Adrenal gland (tissue), 9 donors: ENCODE measurements at regions not wholly inside any gene's neighbourhood (a gene's known extent, or its start where the extent isn't known, plus 50 kb on each side); places are given as distances from the start of the nearest gene placed in this dataset.

Experiments used
- DNase-seq, 7 donors: peaks; one replicate each; pipeline ENCODE4 v3.0.0-alpha.2; 2019 to 2020
- H3K27ac ChIP-seq, 5 donors: fragments of 200-600 bp; sonication (generic) in 4 of 5; 1 replicate in 3 of 5; 2 replicates in 2 of 5; pipeline versions ENCODE4 v1.5.1 to v1.8.0; 2016 to 2020; ENCODE audit warnings: mild to moderate bottlenecking in 1 of 5
- H3K27me3 ChIP-seq: fragments of 200-600 bp; 2 replicates; pipeline ENCODE4 v1.8.0; 2021
- H3K36me3 ChIP-seq, 2 donors: fragments of 200-600 bp; replicated peaks in 1 of 2; 1 replicate in 1 of 2; 2 replicates in 1 of 2; pipeline versions ENCODE4 v1.5.1 to v1.8.0; 2018 to 2022
- H3K4me1 ChIP-seq, 2 donors: fragments of 200-600 bp; replicated peaks in 1 of 2; 1 replicate in 1 of 2; 2 replicates in 1 of 2; pipeline versions ENCODE4 v1.5.1 to v1.8.0; 2018 to 2021
- H3K4me3 ChIP-seq, 4 donors: fragments of 200-600 bp; sonication (generic) in 3 of 4; one replicate each; pipeline ENCODE4 v1.5.1; 2016 to 2018
- H3K9me3 ChIP-seq, 3 donors: fragments of 200-600 bp; sonication (generic) in 1 of 3; replicated peaks in 1 of 3; 1 replicate in 2 of 3; 2 replicates in 1 of 3; pipeline versions ENCODE4 v1.5.1 to v1.8.0; 2016 to 2021
- CTCF ChIP-seq, 6 experiments: fragments of 450-650 bp in 4 of 6; fragments of 200-600 bp in 2 of 6; sonication (generic) in 1 of 6; IDR thresholded peaks; 1 replicate in 5 of 6; 2 replicates in 1 of 6; pipeline versions ENCODE4 v1.5.1 to v1.8.0; 2016 to 2021; ENCODE audit warnings: antibody characterized with exemption in 6 of 6, mild to moderate bottlenecking in 2 of 6, moderate library complexity in 1 of 6
- POLR2A ChIP-seq, 2 donors: fragments of 450-650 bp; IDR thresholded peaks; one replicate each; pipeline ENCODE4 v1.6.1; 2017; ENCODE audit warnings: antibody characterized with exemption in 2 of 2, mild to moderate bottlenecking in 2 of 2, moderate library complexity in 1 of 2
- WGBS, 4 donors: extraction: QIAGEN DNeasy Blood & Tissue Kit in 2 of 4; methylation state at CpG; one replicate each; pipeline versions ENCODE4 v1.1.5 to v1.1.7; 2013 to 2017; 5-methylcytosine and 5-hydroxymethylcytosine counted together
- intact Hi-C, 2 donors: fragments of 100-400 bp; cut with DNase I; formaldehyde crosslinking; loops; one replicate each; pipeline versions ENCODE4 v1.14.1 to v1.15.0; 2022 to 2023
- donor health status: healthy with polysubstance abuse.
- donor health status: Bipolar disorder and iron deficiency.
- donor health status: DM: yes; HTN: yes; CAD: no.
- donor health status: DM: no; HTN: no; CAD: no.
- donor health status: DM: no; HTN: no; CAD: no.

GRCh38 chr17:31657876-31658275, 201.2 kb downstream of the COPRS start:
- TF ChIP-seq POLR2A (IDR thresholded peaks at IDR 0.05), result no peak
- TF ChIP-seq CTCF (IDR thresholded peaks at IDR 0.05), result no peak
- H3K27me3 ChIP-seq, result no peaks in the 10 kb centered on the region
- no peak overlapping the region for H3K4me3 ChIP-seq
- intact Hi-C loops, result no loop called here
- H3K4me1 ChIP-seq, result no peaks in the 10 kb centered on the region
- H3K27ac ChIP-seq, result no peak overlapping the region
- H3K9me3 ChIP-seq, result no peaks in the 10 kb centered on the region
- DNase-seq, result no peak
- H3K36me3 ChIP-seq, result no peaks in the 10 kb centered on the region
- WGBS, 4 donors, result 78 to 100% (median 94%) methylated on average over 4 of the region's 4 CpGs

GRCh38 chr17:31654936-31655335, 204.1 kb downstream of the COPRS start:
- Histone ChIP-seq H3K27ac (no peak overlapping the region), H3K4me3 (no peak overlapping the region)
- intact Hi-C loops, result no loop called here

GRCh38 chr17:31653691-31654090, 205.4 kb downstream of the COPRS start:
- DNase-seq, result no peak
- intact Hi-C loops, result no loop called here
- Histone ChIP-seq H3K27me3 (no peaks in the 10 kb centered on the region), H3K4me1 (no peaks in the 10 kb centered on the region), H3K9me3 (no peaks in the 10 kb centered on the region), H3K36me3 (no peaks in the 10 kb centered on the region), H3K4me3 (no peak overlapping the region), H3K27ac (no peak overlapping the region)
- TF ChIP-seq CTCF (IDR thresholded peaks at IDR 0.05) (no peak), POLR2A (IDR thresholded peaks at IDR 0.05) (no peak)
- WGBS, 4 donors, result 45 to 55% (median 53%) methylated on average over 6 of the region's 6 CpGs

More at GRCh38 chr17:31654936-31655335, 204.1 kb downstream of the COPRS start:
- Histone ChIP-seq H3K36me3 (no peaks in the 10 kb centered on the region), H3K9me3 (no peaks in the 10 kb centered on the region), H3K27me3 (no peaks in the 10 kb centered on the region), H3K4me1 (no peaks in the 10 kb centered on the region)
- WGBS, 4 donors, result 87 to 90% (median 89%) methylated on average over 2 to 8 of the region's 8 CpGs
- TF ChIP-seq CTCF (IDR thresholded peaks at IDR 0.05) (no peak), POLR2A (IDR thresholded peaks at IDR 0.05) (no peak)
- no peak for DNase-seq

- Histone ChIP-seq H3K27me3 (no peaks in the 10 kb centered on the region), H3K9me3 (no peaks in the 10 kb centered on the region), H3K27ac (no peak overlapping the region), H3K36me3 (no peaks in the 10 kb centered on the region), H3K4me3 (no peak overlapping the region), H3K4me1 (no peaks in the 10 kb centered on the region)
- TF ChIP-seq CTCF (IDR thresholded peaks at IDR 0.05), result no peak
- TF ChIP-seq POLR2A (IDR thresholded peaks at IDR 0.05), result no peak
- intact Hi-C loops, result no loop called here
- WGBS, 4 donors, result 70 to 81% (median 75%) methylated on average over 5 of the region's 5 CpGs
- no peak for DNase-seq
Observed at GRCh38 chr17:31650756-31651520, 208.1 kb downstream of the COPRS start.
